KMS-11 (cell line): ENCODE measurements at regions not wholly inside any gene's neighbourhood (a gene's known extent, or its start where the extent isn't known, plus 50 kb on each side); places are given as distances from the start of the nearest gene placed in this dataset.

Experiments used
- H2AFZ ChIP-seq: fragments of 200-600 bp; sonication (generic); 2 replicates; pipeline ENCODE4 v1.6.1; 2016; ENCODE audit warnings: antibody characterized with exemption, mixed run types, low read depth
- H3K27ac ChIP-seq: fragments of 200-600 bp; sonication (generic); 2 replicates; pipeline ENCODE4 v1.6.1; 2016; ENCODE audit warnings: mild to moderate bottlenecking, mixed run types
- H3K27me3 ChIP-seq: fragments of 200-600 bp; sonication (generic); 2 replicates; pipeline ENCODE4 v1.6.1; 2017; ENCODE audit warnings: mild to moderate bottlenecking, low read depth, mixed run types, moderate library complexity; ENCODE audit not compliant: insufficient read depth
- H3K36me3 ChIP-seq: fragments of 200-600 bp; sonication (generic); 2 replicates; pipeline ENCODE4 v1.6.1; 2017; ENCODE audit warnings: mild to moderate bottlenecking, mixed run types; ENCODE audit not compliant: insufficient read depth
- H3K4me1 ChIP-seq: fragments of 200-600 bp; sonication (generic); 2 replicates; pipeline ENCODE4 v1.6.1; 2016; ENCODE audit warnings: mild to moderate bottlenecking, low read depth, mixed run types; ENCODE audit not compliant: poor library complexity, severe bottlenecking
- H3K4me2 ChIP-seq: fragments of 200-600 bp; sonication (generic); 2 replicates; pipeline ENCODE4 v1.7.0; 2016; ENCODE audit warnings: mild to moderate bottlenecking, mixed run types
- H3K4me3 ChIP-seq: fragments of 200-600 bp; sonication (generic); IDR thresholded peaks from 2 replicates; pipeline ENCODE4 v1.6.1; 2017; ENCODE audit warnings: low read depth, low read length, mixed read lengths; ENCODE audit not compliant: insufficient read depth
- H3K79me2 ChIP-seq: fragments of 200-600 bp; sonication (generic); 2 replicates; pipeline ENCODE4 v1.6.1; 2016; ENCODE audit warnings: low read depth, mixed run types; ENCODE audit not compliant: insufficient read depth
- H3K9ac ChIP-seq: fragments of 200-600 bp; sonication (generic); 2 replicates; pipeline ENCODE4 v1.6.1; 2016; ENCODE audit warnings: mild to moderate bottlenecking, mixed run types
- H4K20me1 ChIP-seq: fragments of 200-600 bp; sonication (generic); 2 replicates; pipeline ENCODE4 v1.6.1; 2016; ENCODE audit warnings: mild to moderate bottlenecking, mixed run types; ENCODE audit not compliant: insufficient read depth
- CTCF ChIP-seq: fragments of 200-600 bp; sonication (generic); conservative IDR thresholded peaks from 2 replicates; pipeline ENCODE4 v1.6.1; 2017; ENCODE audit warnings: low read depth, mild to moderate bottlenecking, antibody characterized with exemption, low read length, moderate library complexity, mixed read lengths

GRCh38 chr12:115755725-115756085, 521.8 kb downstream of the MED13L start:
- Histone ChIP-seq H3K27ac (no peak overlapping the region), H3K36me3 (no peaks in the 10 kb centered on the region), H3K4me1 (no peaks in the 10 kb centered on the region), H3K27me3 (no peaks in the 10 kb centered on the region), H4K20me1 (no peaks in the 10 kb centered on the region), H2AFZ (no peak overlapping the region), H3K9ac (no peak overlapping the region), H3K4me3 (no peak overlapping the region), H3K4me2 (no peak overlapping the region), H3K79me2 (no peaks in the 10 kb centered on the region)
- TF ChIP-seq CTCF: no peak

GRCh38 chr12:115755061-115755724, 522.3 kb downstream of the MED13L start:
- Histone ChIP-seq H3K79me2 (no peaks in the 10 kb centered on the region), H3K27ac (no peak overlapping the region), H3K4me3 (no peak overlapping the region), H3K9ac (no peak overlapping the region), H3K4me2 (no peak overlapping the region), H2AFZ (no peak overlapping the region), H3K4me1 (no peaks in the 10 kb centered on the region), H3K36me3 (no peaks in the 10 kb centered on the region), H4K20me1 (no peaks in the 10 kb centered on the region), H3K27me3 (no peaks in the 10 kb centered on the region)
- TF ChIP-seq CTCF: no peak

GRCh38 chr12:115752913-115753726, 524.4 kb downstream of the MED13L start:
- Histone ChIP-seq H3K27me3 (no peaks in the 10 kb centered on the region), H3K4me1 (no peaks in the 10 kb centered on the region), H3K9ac (no peak overlapping the region), H3K36me3 (no peaks in the 10 kb centered on the region), H3K4me3 (no peak overlapping the region), H4K20me1 (no peaks in the 10 kb centered on the region), H2AFZ (no peak overlapping the region), H3K79me2 (no peaks in the 10 kb centered on the region), H3K27ac (no peak overlapping the region), H3K4me2 (no peak overlapping the region)
- peak; percentile 58 for TF ChIP-seq CTCF

- H3K4me3 ChIP-seq: no peak overlapping the region
- no peaks in the 10 kb centered on the region for H4K20me1 ChIP-seq
- H2AFZ ChIP-seq: no peak overlapping the region
- no peak for TF ChIP-seq CTCF
- no peak overlapping the region for H3K27ac ChIP-seq
- H3K36me3 ChIP-seq: no peaks in the 10 kb centered on the region
- no peaks in the 10 kb centered on the region for H3K27me3 ChIP-seq
- H3K79me2 ChIP-seq: no peaks in the 10 kb centered on the region
- H3K4me2 ChIP-seq: no peak overlapping the region
- no peaks in the 10 kb centered on the region for H3K4me1 ChIP-seq
- H3K9ac ChIP-seq: no peak overlapping the region
Measured at GRCh38 chr12:115752156-115752555, 525.3 kb downstream of the MED13L start.
